NT2/D1 (cell line): ENCODE measurements at regions not wholly inside any gene's neighbourhood (a gene's known extent, or its start where the extent isn't known, plus 50 kb on each side); places are given as distances from the start of the nearest gene placed in this dataset.

Experiments
- SUZ12 ChIP-seq: IDR thresholded peaks from 2 replicates; pipeline ENCODE4 v1.6.1; 2011; ENCODE audit not compliant: insufficient read length, insufficient read depth; ENCODE audit errors: extremely low read depth
- YY1 ChIP-seq: IDR thresholded peaks from 2 replicates; pipeline ENCODE4 v1.6.1; 2011; ENCODE audit not compliant: insufficient read length, insufficient read depth
- ZNF274 ChIP-seq: IDR thresholded peaks from 2 replicates; pipeline ENCODE4 v1.6.1; 2011; ENCODE audit warnings: mild to moderate bottlenecking, low read depth, low read length

GRCh38 chr11:134993691-134994243, 581.7 kb upstream of the B3GAT1 start:
- TF ChIP-seq ZNF274 (no peak), YY1 (no peak), SUZ12 (no peak)
